Panc1 (cell line): ENCODE measurements at regions not wholly inside any gene's neighbourhood (a gene's known extent, or its start where the extent isn't known, plus 50 kb on each side); places are given as distances from the start of the nearest gene placed in this dataset.

Source experiments
- ATAC-seq: fragments of 200-7000 bp; cut with Tn5 transposase; 2 replicates; pipeline ENCODE4 v1.9.1; 2020; ENCODE audit warnings: mild to moderate bottlenecking, moderate library complexity
- BruUV-seq: library from RNA; stranded (reverse); fragments of 400-500 nt; replicated peaks from 2 replicates; lab custom pipeline; 2021; lab: Mats Ljungman, UMichigan
- CTCF ChIA-PET: fragments of 300-600 bp; sonication (Branson Sonifier 250); formaldehyde crosslinking; loops from one replicate; lab custom pipeline; 2022; ENCODE audit warnings: antibody characterized with exemption; lab: Charles Lee
- POLR2A ChIA-PET: fragments of 300-600 bp; sonication (Branson Sonifier 250); formaldehyde crosslinking; loops from one replicate; lab custom pipeline; 2022; ENCODE audit warnings: antibody characterized with exemption; lab: Charles Lee
- DNase-seq: peaks from one replicate; pipeline ENCODE4 v3.0.0-alpha.2; 2010; ENCODE audit warnings: low read depth, low spot score
- H3K27ac ChIP-seq: 2 replicates; pipeline ENCODE4 v1.5.1; 2011; ENCODE audit warnings: mild to moderate bottlenecking, low read length, inconsistent platforms
- H3K27me3 ChIP-seq: fragments of 200-500 bp; sonication (Bioruptor generic); 2 replicates; pipeline ENCODE4 v1.6.0; 2014; ENCODE audit warnings: low read length, inconsistent platforms; ENCODE audit not compliant: control insufficient read depth, insufficient read depth
- H3K36me3 ChIP-seq: fragments of 200-500 bp; sonication (Bioruptor generic); 2 replicates; pipeline ENCODE4 v1.5.1; 2014; ENCODE audit warnings: inconsistent platforms, mild to moderate bottlenecking, low read length, moderate library complexity; ENCODE audit not compliant: control insufficient read depth, insufficient read depth
- H3K4me1 ChIP-seq: 2 replicates; pipeline ENCODE4 v1.5.1; 2011; ENCODE audit warnings: inconsistent platforms, mild to moderate bottlenecking, low read length, moderate library complexity; ENCODE audit not compliant: control insufficient read depth, insufficient read depth
- H3K4me3 ChIP-seq, 2 experiments: 2 replicates each; pipeline ENCODE4 v1.5.1; 2011 to 2012; ENCODE audit warnings: low read depth in 2 of 2, low read length in 2 of 2, mild to moderate bottlenecking in 2 of 2, inconsistent platforms in 1 of 2, moderate library complexity in 1 of 2
- H3K9me3 ChIP-seq: fragments of 200-500 bp; sonication (Bioruptor generic); 2 replicates; pipeline ENCODE4 v1.5.1; 2014; ENCODE audit warnings: low read depth, mild to moderate bottlenecking, inconsistent platforms, low read length, moderate library complexity; ENCODE audit not compliant: control insufficient read depth, insufficient read depth
- CTCF ChIP-seq: fragments of 450-650 bp; IDR thresholded peaks from 2 replicates; pipeline ENCODE4 v1.5.1; 2017; ENCODE audit warnings: mild to moderate bottlenecking
- POLR2AphosphoS5 ChIP-seq: IDR thresholded peaks from 2 replicates; pipeline ENCODE4 v1.6.1; 2012; ENCODE audit warnings: mild to moderate bottlenecking, low read depth, low read length, moderate library complexity
- REST ChIP-seq, 2 experiments: IDR thresholded peaks; 2 replicates each; pipeline ENCODE4 v1.6.1; 2011 to 2012; ENCODE audit warnings: low read depth in 2 of 2, control low read depth in 1 of 2, low read length in 1 of 2, mild to moderate bottlenecking in 1 of 2, moderate library complexity in 1 of 2; ENCODE audit not compliant: insufficient read depth in 1 of 2
- SIN3A ChIP-seq: IDR thresholded peaks from 2 replicates; pipeline ENCODE4 v1.6.1; 2012; ENCODE audit warnings: low read depth, mild to moderate bottlenecking, low read length, moderate library complexity, borderline replicate concordance; ENCODE audit not compliant: insufficient read depth
- TCF7L2 ChIP-seq: IDR thresholded peaks from 2 replicates; pipeline ENCODE4 v1.6.1; 2011; ENCODE audit warnings: mild to moderate bottlenecking, low read depth, low read length, inconsistent platforms
- in situ Hi-C: cut with HindIII; loops from 2 replicates; pipeline ENCODE4 v1.10.0; 2016; ENCODE audit warnings: low sequenced_read_pairs, low pct_unique_long_range_greater_than_20kb
- intact Hi-C: fragments of 100-400 bp; cut with micrococcal nuclease; formaldehyde crosslinking; loops from one replicate; pipeline ENCODE4 v1.10.0; 2022; ENCODE audit not compliant: unreplicated experiment

GRCh38 chr10:121352231-121352855, 245.9 kb downstream of the FGFR2 start:
- TF ChIP-seq REST (IDR thresholded peaks at IDR 0.05; ENCODE audit: insufficient read depth in 1 of 2, low read depth in 2 of 2, low read length in 1 of 2), result no peak
- TF ChIP-seq TCF7L2, result no peak
- TF ChIP-seq POLR2AphosphoS5, result no peak
- no peak for TF ChIP-seq SIN3A
- no peak for TF ChIP-seq CTCF
- intact Hi-C loops, result no loop called here
- Histone ChIP-seq H3K36me3 (no peaks in the 10 kb centered on the region), H3K4me1 (no peaks in the 10 kb centered on the region), H3K27ac (no peak overlapping the region), H3K27me3 (no peaks in the 10 kb centered on the region), H3K9me3 (no peaks in the 10 kb centered on the region), H3K4me3 (no peak overlapping the region)
- CTCF ChIA-PET, result no interaction called here
- no peak for ATAC-seq
- in situ Hi-C loops, result no loop called here
- DNase-seq, result no peak
- POLR2A ChIA-PET, result no interaction called here
- no TSS peak for BruUV-seq

- intact Hi-C loops (no loop called here), in situ Hi-C loops (no loop called here)
- no peak for ATAC-seq
- H3K27ac ChIP-seq, result no peak overlapping the region
- H3K4me1 ChIP-seq, result no peaks in the 10 kb centered on the region
- no peaks in the 10 kb centered on the region for H3K36me3 ChIP-seq
- CTCF ChIA-PET, result no interaction called here
- POLR2A ChIA-PET, result no interaction called here
- no peak for DNase-seq
- H3K4me3 ChIP-seq, result no peak overlapping the region
- TF ChIP-seq CTCF, result no peak
- no peak for TF ChIP-seq REST (IDR thresholded peaks at IDR 0.05; ENCODE audit: insufficient read depth in 1 of 2, low read depth in 2 of 2, low read length in 1 of 2)
- TF ChIP-seq SIN3A, result no peak
- TF ChIP-seq TCF7L2, result no peak
- TF ChIP-seq POLR2AphosphoS5, result no peak
- BruUV-seq, result no TSS peak
- no peaks in the 10 kb centered on the region for H3K27me3 ChIP-seq
- H3K9me3 ChIP-seq, result no peaks in the 10 kb centered on the region
These were observed 243.1 kb downstream of the FGFR2 start for GRCh38 chr10:121355161-121355560.
